ENCODE measurements at regions not wholly inside any gene's neighbourhood (a gene's known extent, or its start where the extent isn't known, plus 50 kb on each side); places are given as distances from the start of the nearest gene placed in this dataset.

GRCh38 chr7:10798044-10798443 lies 175.6 kb upstream of the PHF14 start:
- DNase-seq (ENCODE audit: low read depth): no peak
- no peak overlapping the region for H3K4me3 ChIP-seq (ENCODE audit: control insufficient read depth, low read depth, low read length)
- TF ChIP-seq CTCF (IDR thresholded peaks at IDR 0.05; ENCODE audit: control insufficient read depth, insufficient read depth, low read depth, low read length, missing control alignments): no peak

- DNase-seq (ENCODE audit: low read depth): no peak
- TF ChIP-seq CTCF (IDR thresholded peaks at IDR 0.05; ENCODE audit: control insufficient read depth, insufficient read depth, low read depth, low read length, missing control alignments): no peak
- no peak overlapping the region for H3K4me3 ChIP-seq (ENCODE audit: control insufficient read depth, low read depth, low read length)
Observed at GRCh38 chr7:10799475-10799874, 174.2 kb upstream of the PHF14 start.

GRCh38 chr7:10802011-10802410 lies 171.7 kb upstream of the PHF14 start:
- no peak for DNase-seq (ENCODE audit: low read depth)
- no peak for TF ChIP-seq CTCF (IDR thresholded peaks at IDR 0.05; ENCODE audit: control insufficient read depth, insufficient read depth, low read depth, low read length, missing control alignments)
- no peak overlapping the region for H3K4me3 ChIP-seq (ENCODE audit: control insufficient read depth, low read depth, low read length)

- no peak for TF ChIP-seq CTCF (IDR thresholded peaks at IDR 0.05; ENCODE audit: control insufficient read depth, insufficient read depth, low read depth, low read length, missing control alignments)
- H3K4me3 ChIP-seq (ENCODE audit: control insufficient read depth, low read depth, low read length): no peak overlapping the region
- no peak for DNase-seq (ENCODE audit: low read depth)
Observed at GRCh38 chr7:10802526-10802925, 171.1 kb upstream of the PHF14 start.

GRCh38 chr7:10803720-10804119 lies 170.0 kb upstream of the PHF14 start:
- no peak overlapping the region for H3K4me3 ChIP-seq (ENCODE audit: control insufficient read depth, low read depth, low read length)
- no peak for DNase-seq (ENCODE audit: low read depth)
- TF ChIP-seq CTCF (IDR thresholded peaks at IDR 0.05; ENCODE audit: control insufficient read depth, insufficient read depth, low read depth, low read length, missing control alignments): no peak

- DNase-seq (ENCODE audit: low read depth): no peak
- no peak overlapping the region for H3K4me3 ChIP-seq (ENCODE audit: control insufficient read depth, low read depth, low read length)
- no peak for TF ChIP-seq CTCF (IDR thresholded peaks at IDR 0.05; ENCODE audit: control insufficient read depth, insufficient read depth, low read depth, low read length, missing control alignments)
Observed at GRCh38 chr7:10804770-10805169, 168.9 kb upstream of the PHF14 start.

- TF ChIP-seq CTCF (IDR thresholded peaks at IDR 0.05; ENCODE audit: control insufficient read depth, insufficient read depth, low read depth, low read length, missing control alignments): no peak
- DNase-seq (ENCODE audit: low read depth): no peak
- no peak overlapping the region for H3K4me3 ChIP-seq (ENCODE audit: control insufficient read depth, low read depth, low read length)
Observed at GRCh38 chr7:10815546-10815945, 158.1 kb upstream of the PHF14 start.

Measured in AG09309 (cell line).